CD4-positive, alpha-beta memory T cell (primary cell): ENCODE measurements at regions not wholly inside any gene's neighbourhood (a gene's known extent, or its start where the extent isn't known, plus 50 kb on each side); places are given as distances from the start of the nearest gene placed in this dataset.

Experiments
- CTCF ChIA-PET: fragments of 350-600 bp; sonication (Branson Sonifier 250); formaldehyde crosslinking; loops from one replicate; lab custom pipeline; 2021; ENCODE audit warnings: inconsistent platforms; ENCODE audit not compliant: partially characterized antibody; lab: Charles Lee
- POLR2A ChIA-PET: fragments of 350-600 bp; sonication (Branson Sonifier 250); formaldehyde crosslinking; loops from one replicate; lab custom pipeline; 2021; ENCODE audit not compliant: partially characterized antibody; lab: Charles Lee
- DNase-seq, 5 donors: peaks; one replicate each; pipeline versions ENCODE4 v3.0.0 to v3.0.0-alpha.2; 2020 to 2022; ENCODE audit warnings: mixed read lengths in 1 of 5
- H3K27ac ChIP-seq: one replicate; pipeline ENCODE4 v1.7.0; 2013; ENCODE audit warnings: low read depth, low read length
- H3K27me3 ChIP-seq: 2 replicates; pipeline ENCODE4 v1.7.0; 2013; ENCODE audit warnings: mild to moderate bottlenecking, low read length, moderate library complexity; ENCODE audit not compliant: insufficient read depth
- H3K36me3 ChIP-seq: 2 replicates; pipeline ENCODE4 v1.7.0; 2013; ENCODE audit warnings: mild to moderate bottlenecking, low read length, moderate library complexity; ENCODE audit not compliant: insufficient read depth
- H3K4me1 ChIP-seq: 2 replicates; pipeline ENCODE4 v1.7.0; 2013; ENCODE audit warnings: mild to moderate bottlenecking, low read length, moderate library complexity; ENCODE audit not compliant: insufficient read depth
- H3K4me3 ChIP-seq, 2 donors: one replicate each; pipeline ENCODE4 v1.7.0; 2013; ENCODE audit warnings: low read length in 2 of 2, mild to moderate bottlenecking in 1 of 2
- H3K9me3 ChIP-seq, 2 donors: one replicate each; pipeline ENCODE4 v1.7.0; 2013; ENCODE audit warnings: low read length in 2 of 2, control low read depth in 1 of 2; ENCODE audit not compliant: control insufficient read depth in 1 of 2
- H3K27ac Mint-ChIP-seq, 7 donors: one replicate each; pipeline ENCODE4 v1.8.0; 2020 to 2021; ENCODE audit warnings: mixed read lengths in 7 of 7, mild to moderate bottlenecking in 6 of 7, inconsistent platforms in 3 of 7, moderate library complexity in 3 of 7
- H3K27me3 Mint-ChIP-seq, 2 donors: one replicate each; pipeline ENCODE4 v1.8.0; 2020 to 2021; ENCODE audit warnings: mixed read lengths in 2 of 2
- H3K36me3 Mint-ChIP-seq, 2 donors: one replicate each; pipeline ENCODE4 v1.8.0; 2020 to 2021; ENCODE audit warnings: mixed read lengths in 2 of 2, inconsistent platforms in 1 of 2, mild to moderate bottlenecking in 1 of 2
- H3K4me1 Mint-ChIP-seq, 4 donors: one replicate each; pipeline ENCODE4 v1.8.0; 2020 to 2021; ENCODE audit warnings: mixed read lengths in 4 of 4, mild to moderate bottlenecking in 1 of 4
- H3K4me3 Mint-ChIP-seq, 8 donors: one replicate each; pipeline ENCODE4 v1.8.0; 2020 to 2021; ENCODE audit warnings: mixed read lengths in 8 of 8, mild to moderate bottlenecking in 7 of 8, moderate library complexity in 6 of 8, inconsistent platforms in 3 of 8
- H3K9me3 Mint-ChIP-seq, 8 donors: one replicate each; pipeline ENCODE4 v1.8.0; 2020 to 2021; ENCODE audit warnings: mixed read lengths in 8 of 8, mild to moderate bottlenecking in 5 of 8, inconsistent platforms in 3 of 8, moderate library complexity in 1 of 8
- intact Hi-C: fragments of 100-400 bp; cut with micrococcal nuclease; formaldehyde crosslinking; loops from one replicate; pipeline ENCODE4 v1.15.1; 2023

- no peaks in the 10 kb centered on the region for H3K36me3 Mint-ChIP-seq
Observed at GRCh38 chr9:80538976-80539375, 967.2 kb downstream of the TLE4 start.

DNA sequence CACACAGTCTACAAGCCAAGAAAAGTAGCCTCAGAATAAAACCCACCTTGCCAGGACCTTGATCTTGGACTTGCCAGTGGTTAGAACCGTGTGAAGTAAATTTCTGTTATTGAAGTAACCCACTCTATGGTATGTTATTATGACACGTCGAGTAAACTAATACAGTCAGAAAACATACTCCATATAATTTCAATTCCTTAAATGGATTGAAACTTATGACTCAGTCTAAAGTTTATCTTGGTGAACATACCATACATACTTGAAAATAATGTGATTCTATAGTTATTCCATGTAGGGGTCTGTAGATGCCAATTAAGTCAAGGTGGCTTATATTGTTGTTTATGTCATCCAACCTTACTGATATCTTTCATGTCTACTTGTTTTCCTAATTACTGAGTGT, 950.7 kb downstream of the TLE4 start:
- Histone ChIP-seq H3K4me1 (no peaks in the 10 kb centered on the region), H3K36me3 (no peaks in the 10 kb centered on the region), H3K27me3 (no peaks in the 10 kb centered on the region), H3K9me3 (no peaks in the 10 kb centered on the region), H3K27ac (no peak overlapping the region), H3K4me3 (no peak overlapping the region)
- no peak for DNase-seq
- no peak overlapping the region for H3K27ac Mint-ChIP-seq
- ChIA-PET POLR2A (no interaction called here), CTCF (no interaction called here)
- intact Hi-C loops: no loop called here
- H3K36me3 Mint-ChIP-seq: no peaks in the 10 kb centered on the region
- H3K9me3 Mint-ChIP-seq: peaks cover 0 to 27% (median 17%) of the 10 kb centered on the region in 8 donors
- no peak overlapping the region for H3K4me3 Mint-ChIP-seq
- no peaks in the 10 kb centered on the region for H3K27me3 Mint-ChIP-seq
- H3K4me1 Mint-ChIP-seq: no peaks in the 10 kb centered on the region

More at GRCh38 chr9:80538976-80539375, 967.2 kb downstream of the TLE4 start:
- H3K27me3 ChIP-seq: no peaks in the 10 kb centered on the region
- H3K27ac Mint-ChIP-seq: no peak overlapping the region
- H3K4me1 Mint-ChIP-seq: no peaks in the 10 kb centered on the region
- no peaks in the 10 kb centered on the region for H3K27me3 Mint-ChIP-seq
- no peak for DNase-seq
- H3K27ac ChIP-seq: no peak overlapping the region
- no peaks in the 10 kb centered on the region for H3K36me3 ChIP-seq
- intact Hi-C loops: no loop called here
- H3K4me3 ChIP-seq: no peak overlapping the region
- no peaks in the 10 kb centered on the region for H3K9me3 ChIP-seq
- no peak overlapping the region for H3K4me3 Mint-ChIP-seq
- no peaks in the 10 kb centered on the region for H3K4me1 ChIP-seq
- peaks cover 0 to 15% (median 5%) of the 10 kb centered on the region in 8 donors for H3K9me3 Mint-ChIP-seq
- POLR2A ChIA-PET: no interaction called here
- CTCF ChIA-PET: no interaction called here

DNA sequence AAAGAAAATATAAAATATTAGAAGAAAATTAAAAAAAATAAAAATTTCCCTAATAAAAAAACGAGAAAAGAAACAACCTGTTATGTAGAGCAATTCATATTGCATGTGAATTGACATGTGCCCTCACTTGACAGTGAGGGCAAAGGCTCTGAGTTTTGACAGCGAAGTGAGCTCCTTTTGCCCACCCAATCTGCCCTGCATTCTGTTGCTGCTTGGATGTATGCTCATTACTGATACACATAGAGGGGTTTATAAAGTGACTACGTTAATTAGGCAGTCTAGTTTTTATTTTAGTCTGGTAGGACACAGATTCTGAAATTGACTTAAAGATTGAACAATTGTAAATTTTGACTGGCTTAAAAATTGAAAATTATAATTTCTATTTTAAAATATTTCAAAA, 949.4 kb downstream of the TLE4 start:
- Mint-ChIP-seq H3K27me3 (no peaks in the 10 kb centered on the region), H3K4me3 (no peak overlapping the region), H3K27ac (no peak overlapping the region), H3K9me3 (peaks cover 0 to 23% (median 12%) of the 10 kb centered on the region in 8 donors), H3K36me3 (no peaks in the 10 kb centered on the region), H3K4me1 (no peaks in the 10 kb centered on the region)
- no peak for DNase-seq
- H3K36me3 ChIP-seq: no peaks in the 10 kb centered on the region
- no peaks in the 10 kb centered on the region for H3K9me3 ChIP-seq
- ChIA-PET POLR2A (no interaction called here), CTCF (no interaction called here)
- no peaks in the 10 kb centered on the region for H3K27me3 ChIP-seq
- no peak overlapping the region for H3K27ac ChIP-seq
- H3K4me3 ChIP-seq: no peak overlapping the region
- H3K4me1 ChIP-seq: no peaks in the 10 kb centered on the region
- intact Hi-C loops: no loop called here

DNA sequence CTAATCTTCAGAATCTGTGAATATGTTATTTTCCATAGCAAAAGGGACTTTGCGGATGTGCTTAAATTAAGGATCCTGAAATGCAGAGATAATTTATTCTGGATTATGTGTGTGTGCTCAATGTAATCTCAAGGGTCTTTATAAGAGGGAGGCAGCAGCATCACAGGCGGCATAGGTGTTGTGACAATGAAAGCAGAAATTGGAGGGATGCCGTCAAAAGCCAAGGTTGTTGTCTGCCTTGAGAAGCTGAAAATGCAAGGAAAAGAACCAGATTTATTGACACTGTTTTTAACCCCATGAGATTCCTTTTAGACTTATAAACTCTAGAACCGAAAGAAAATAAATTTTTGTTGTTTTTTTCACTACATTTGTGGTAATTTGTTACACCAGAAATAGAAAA, 948.5 kb downstream of the TLE4 start:
- Histone ChIP-seq H3K4me3 (no peak overlapping the region), H3K4me1 (no peaks in the 10 kb centered on the region), H3K9me3 (no peaks in the 10 kb centered on the region), H3K36me3 (no peaks in the 10 kb centered on the region), H3K27me3 (no peaks in the 10 kb centered on the region), H3K27ac (no peak overlapping the region)
- Mint-ChIP-seq H3K27ac (no peak overlapping the region), H3K36me3 (no peaks in the 10 kb centered on the region), H3K4me1 (no peaks in the 10 kb centered on the region), H3K4me3 (no peak overlapping the region), H3K9me3 (peaks cover 0 to 19% (median 9%) of the 10 kb centered on the region in 8 donors), H3K27me3 (no peaks in the 10 kb centered on the region)
- DNase-seq: no peak
- ChIA-PET CTCF (no interaction called here), POLR2A (no interaction called here)
- intact Hi-C loops: no loop called here

DNA sequence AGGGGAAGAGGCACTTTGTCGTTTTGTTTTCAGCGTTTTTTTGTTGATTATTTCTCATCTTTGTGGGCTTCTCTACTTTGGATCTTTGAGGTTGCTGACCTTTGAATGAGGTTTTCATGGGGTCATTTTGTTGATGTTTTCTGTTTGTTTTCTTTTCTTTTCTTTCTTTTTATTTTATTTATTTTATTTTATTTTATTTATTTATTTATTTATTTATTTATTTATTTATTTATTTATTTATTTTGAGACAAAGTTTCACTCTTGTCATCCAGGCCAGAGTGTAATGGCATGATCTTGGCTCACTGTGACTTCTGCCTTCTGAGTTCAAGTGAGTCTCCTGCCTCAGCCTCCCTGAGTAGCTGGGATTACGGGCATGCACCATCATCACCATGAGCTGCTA, 946.7 kb downstream of the TLE4 start:
- H3K27ac Mint-ChIP-seq: no peak overlapping the region
- Histone ChIP-seq H3K9me3 (no peaks in the 10 kb centered on the region), H3K4me1 (no peaks in the 10 kb centered on the region), H3K27me3 (no peaks in the 10 kb centered on the region), H3K27ac (no peak overlapping the region), H3K4me3 (no peak overlapping the region), H3K36me3 (no peaks in the 10 kb centered on the region)
- no peaks in the 10 kb centered on the region for H3K27me3 Mint-ChIP-seq
- no peaks in the 10 kb centered on the region for H3K36me3 Mint-ChIP-seq
- CTCF ChIA-PET: no interaction called here
- intact Hi-C loops: no loop called here
- H3K4me3 Mint-ChIP-seq: no peak overlapping the region
- POLR2A ChIA-PET: no interaction called here
- no peaks in the 10 kb centered on the region for H3K4me1 Mint-ChIP-seq
- DNase-seq: no peak
- H3K9me3 Mint-ChIP-seq: peaks cover 0 to 18% (median 10%) of the 10 kb centered on the region in 8 donors

DNA sequence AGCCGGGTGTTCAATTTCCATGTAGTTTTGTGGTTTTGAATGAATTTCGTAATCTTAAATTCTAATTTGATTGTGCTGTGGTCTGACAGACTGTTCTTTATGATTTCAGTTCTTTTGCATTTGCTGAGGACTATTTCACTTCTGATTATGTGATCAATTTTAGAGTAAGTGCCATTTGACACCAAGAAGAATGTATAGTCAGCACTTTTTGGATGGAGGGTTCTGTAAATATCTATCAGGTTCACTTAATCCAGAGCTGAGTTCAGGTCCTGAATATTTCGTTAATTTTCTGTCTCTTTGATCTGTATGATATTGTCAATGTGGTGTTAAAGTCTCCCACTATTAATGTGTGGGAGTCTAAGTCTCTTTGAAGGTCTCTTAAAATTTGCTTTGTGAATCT, 944.9 kb downstream of the TLE4 start:
- Mint-ChIP-seq H3K36me3 (no peaks in the 10 kb centered on the region), H3K4me3 (no peak overlapping the region), H3K4me1 (no peaks in the 10 kb centered on the region), H3K9me3 (peaks cover 0 to 15% (median 10%) of the 10 kb centered on the region in 8 donors), H3K27ac (no peak overlapping the region), H3K27me3 (no peaks in the 10 kb centered on the region)
- H3K4me3 ChIP-seq: no peak overlapping the region
- intact Hi-C loops: no loop called here
- no peaks in the 10 kb centered on the region for H3K36me3 ChIP-seq
- ChIA-PET CTCF (no interaction called here), POLR2A (no interaction called here)
- H3K4me1 ChIP-seq: no peaks in the 10 kb centered on the region
- no peak overlapping the region for H3K27ac ChIP-seq
- no peaks in the 10 kb centered on the region for H3K9me3 ChIP-seq
- H3K27me3 ChIP-seq: no peaks in the 10 kb centered on the region
- DNase-seq: no peak

DNA sequence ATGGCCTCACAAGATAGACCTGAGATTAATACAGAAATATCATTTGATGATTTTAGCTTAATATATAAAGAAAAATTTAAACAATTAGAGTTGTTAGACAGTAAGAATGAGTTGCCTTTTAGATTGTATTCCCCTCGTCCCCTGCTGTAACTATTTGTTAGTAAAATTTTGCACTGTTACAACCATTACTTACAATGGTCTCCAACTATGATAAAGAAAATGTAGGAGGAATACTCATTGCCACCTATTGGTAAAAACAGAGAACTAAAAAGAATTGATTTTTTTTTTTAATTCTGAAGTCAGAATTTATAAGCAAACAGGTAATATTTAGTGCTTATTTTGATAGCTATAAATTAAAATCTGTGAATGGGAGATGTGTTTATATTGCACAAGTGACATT, 937.6 kb downstream of the TLE4 start:
- no peak for DNase-seq

DNA sequence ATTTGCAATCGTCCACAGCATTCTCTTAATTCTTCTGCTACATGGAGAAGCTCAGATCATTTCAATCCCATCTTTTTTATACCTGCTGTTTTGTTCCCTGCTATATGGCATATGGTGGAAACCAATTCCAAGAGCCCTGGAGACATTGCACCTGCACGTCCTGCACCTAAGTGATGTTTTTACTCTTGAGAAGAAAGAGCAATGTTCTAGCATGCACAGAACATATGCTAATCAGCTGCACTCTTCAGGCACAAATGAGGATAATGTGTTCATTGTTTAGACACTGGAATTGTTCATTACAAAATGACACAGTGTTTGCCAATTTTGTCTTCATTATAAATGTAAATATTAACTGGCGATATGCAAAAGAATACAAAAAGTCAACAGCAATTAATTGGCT, 935.8 kb downstream of the TLE4 start:
- no peak overlapping the region for H3K27ac ChIP-seq
- Mint-ChIP-seq H3K9me3 (peaks cover 0 to 6% (median 3%) of the 10 kb centered on the region in 8 donors), H3K36me3 (no peaks in the 10 kb centered on the region), H3K4me1 (no peaks in the 10 kb centered on the region), H3K27ac (no peak overlapping the region), H3K27me3 (no peaks in the 10 kb centered on the region), H3K4me3 (no peak overlapping the region)
- no peaks in the 10 kb centered on the region for H3K9me3 ChIP-seq
- H3K4me1 ChIP-seq: no peaks in the 10 kb centered on the region
- ChIA-PET CTCF (no interaction called here), POLR2A (no interaction called here)
- H3K4me3 ChIP-seq: no peak overlapping the region
- no peak for DNase-seq
- H3K36me3 ChIP-seq: no peaks in the 10 kb centered on the region
- intact Hi-C loops: no loop called here
- no peaks in the 10 kb centered on the region for H3K27me3 ChIP-seq

More for the DNA sequence above, 937.6 kb downstream of the TLE4 start:
- Histone ChIP-seq H3K4me1 (no peaks in the 10 kb centered on the region), H3K4me3 (no peak overlapping the region), H3K36me3 (no peaks in the 10 kb centered on the region), H3K27me3 (no peaks in the 10 kb centered on the region), H3K27ac (no peak overlapping the region), H3K9me3 (no peaks in the 10 kb centered on the region)
- CTCF ChIA-PET: no interaction called here
- no peak overlapping the region for H3K27ac Mint-ChIP-seq
- POLR2A ChIA-PET: no interaction called here
- H3K9me3 Mint-ChIP-seq: peaks cover 0 to 6% (median 2%) of the 10 kb centered on the region in 8 donors
- H3K4me3 Mint-ChIP-seq: no peak overlapping the region
- H3K4me1 Mint-ChIP-seq: no peaks in the 10 kb centered on the region
- no peaks in the 10 kb centered on the region for H3K36me3 Mint-ChIP-seq
- intact Hi-C loops: no loop called here
- H3K27me3 Mint-ChIP-seq: no peaks in the 10 kb centered on the region
